Sigmoid colon (tissue), 6 donors: ENCODE measurements at regions not wholly inside any gene's neighbourhood (a gene's known extent, or its start where the extent isn't known, plus 50 kb on each side); places are given as distances from the start of the nearest gene placed in this dataset.
A peak's percentile ranks its signal among the peaks of the same experiment; 100 is the strongest.

ENCODE experiments used
- DNase-seq: peaks from one replicate; pipeline ENCODE4 v3.0.0-alpha.2; 2019
- H3K27ac ChIP-seq, 4 donors: fragments of 200-600 bp; sonication (generic); one replicate each; pipeline ENCODE4 v1.5.1; 2016 to 2019; ENCODE audit warnings: mild to moderate bottlenecking in 1 of 4
- H3K27me3 ChIP-seq, 3 donors: fragments of 200-600 bp; sonication (generic); one replicate each; pipeline ENCODE4 v1.5.1; 2019; ENCODE audit warnings: mild to moderate bottlenecking in 1 of 3
- H3K36me3 ChIP-seq, 4 donors: fragments of 200-600 bp; sonication (generic); one replicate each; pipeline ENCODE4 v1.5.1; 2016 to 2019
- H3K4me1 ChIP-seq, 4 donors: fragments of 200-600 bp; sonication (generic); one replicate each; pipeline ENCODE4 v1.5.1; 2017 to 2019
- H3K4me3 ChIP-seq, 4 donors: fragments of 200-600 bp; sonication (generic); one replicate each; pipeline ENCODE4 v1.5.1; 2017 to 2019; ENCODE audit warnings: mild to moderate bottlenecking in 2 of 4, moderate library complexity in 1 of 4
- H3K9me3 ChIP-seq, 4 donors: fragments of 200-600 bp in 3 of 4; sonication (generic) in 3 of 4; one replicate each; pipeline versions ENCODE4 v1.5.1 to v1.6.1; 2013 to 2019
- CTCF ChIP-seq, 4 experiments: fragments of 450-650 bp in 3 of 4; fragments of 200-600 bp in 1 of 4; IDR thresholded peaks; one replicate each; pipeline ENCODE4 v1.5.1; 2016 to 2019; ENCODE audit warnings: antibody characterized with exemption in 4 of 4, mild to moderate bottlenecking in 3 of 4, moderate library complexity in 2 of 4
- EP300 ChIP-seq, 4 donors: sonication (generic); formaldehyde crosslinking; IDR thresholded peaks; one replicate each; pipeline ENCODE4 v1.6.1; 2017; ENCODE audit warnings: antibody characterized with exemption in 4 of 4
- POLR2A ChIP-seq, 2 donors: fragments of 450-650 bp; IDR thresholded peaks; one replicate each; pipeline ENCODE4 v1.6.1; 2016; ENCODE audit warnings: antibody characterized with exemption in 2 of 2, mild to moderate bottlenecking in 2 of 2, moderate library complexity in 2 of 2
- POLR2AphosphoS5 ChIP-seq, 4 donors: sonication (generic); formaldehyde crosslinking; IDR thresholded peaks; one replicate each; pipeline ENCODE4 v1.6.1; 2017; ENCODE audit warnings: antibody characterized with exemption in 4 of 4
- WGBS, 2 donors: extraction: QIAGEN DNeasy Blood & Tissue Kit; methylation state at CpG; one replicate each; pipeline ENCODE4 v1.1.7; 2013; 5-methylcytosine and 5-hydroxymethylcytosine counted together
- intact Hi-C: fragments of 100-400 bp; cut with DNase I; formaldehyde crosslinking; loops from one replicate; pipeline ENCODE4 v1.15.1; 2023
- donor health status: healthy with polysubstance abuse.
- donor health status: healthy.

GRCh38 chr2:59588286-59588685 is 965.2 kb downstream of the BCL11A start:
- Histone ChIP-seq H3K4me3 (no peak overlapping the region), H3K36me3 (no peaks in the 10 kb centered on the region), H3K27me3 (no peaks in the 10 kb centered on the region), H3K4me1 (no peaks in the 10 kb centered on the region), H3K9me3 (no peaks in the 10 kb centered on the region), H3K27ac (no peak overlapping the region)
- WGBS, 2 donors, result 87 to 92% methylated on average over 5 of the region's 5 CpGs
- DNase-seq, result no peak
- TF ChIP-seq EP300 (IDR thresholded peaks at IDR 0.05) (no peak), POLR2A (IDR thresholded peaks at IDR 0.05) (no peak), CTCF (IDR thresholded peaks at IDR 0.05) (no peak), POLR2AphosphoS5 (IDR thresholded peaks at IDR 0.05) (no peak)
- intact Hi-C loops, result no loop called here

- WGBS, 2 donors, result 90 to 91% methylated on average over 1 of the region's 1 CpG
- intact Hi-C loops, result no loop called here
These were observed 967.3 kb downstream of the BCL11A start for GRCh38 chr2:59586176-59586575.

GRCh38 chr2:59585655-59586054 is 967.8 kb downstream of the BCL11A start:
- Histone ChIP-seq H3K4me3 (no peak overlapping the region), H3K4me1 (no peaks in the 10 kb centered on the region), H3K9me3 (no peaks in the 10 kb centered on the region), H3K36me3 (no peaks in the 10 kb centered on the region), H3K27me3 (no peaks in the 10 kb centered on the region), H3K27ac (no peak overlapping the region)
- no peak for DNase-seq
- intact Hi-C loops, result no loop called here
- WGBS, 2 donors, result 11 to 51% methylated on average over 6 of the region's 6 CpGs
- TF ChIP-seq CTCF (IDR thresholded peaks at IDR 0.05), result no peak
- TF ChIP-seq EP300 (IDR thresholded peaks at IDR 0.05), result no peak
- TF ChIP-seq POLR2AphosphoS5 (IDR thresholded peaks at IDR 0.05), result no peak
- no peak for TF ChIP-seq POLR2A (IDR thresholded peaks at IDR 0.05)

More at GRCh38 chr2:59586176-59586575, 967.3 kb downstream of the BCL11A start:
- no peak overlapping the region for H3K4me3 ChIP-seq
- H3K27ac ChIP-seq, result no peak overlapping the region
- no peak for TF ChIP-seq CTCF (IDR thresholded peaks at IDR 0.05)
- TF ChIP-seq POLR2AphosphoS5 (IDR thresholded peaks at IDR 0.05), result no peak
- TF ChIP-seq POLR2A (IDR thresholded peaks at IDR 0.05), result no peak
- TF ChIP-seq EP300 (IDR thresholded peaks at IDR 0.05), result no peak
- no peaks in the 10 kb centered on the region for H3K9me3 ChIP-seq
- no peaks in the 10 kb centered on the region for H3K27me3 ChIP-seq
- no peak for DNase-seq
- H3K36me3 ChIP-seq, result no peaks in the 10 kb centered on the region
- no peaks in the 10 kb centered on the region for H3K4me1 ChIP-seq

- WGBS, 2 donors, result 93 to 98% methylated on average over 1 of the region's 1 CpG
- Histone ChIP-seq H3K4me1 (no peaks in the 10 kb centered on the region), H3K27me3 (no peaks in the 10 kb centered on the region), H3K36me3 (no peaks in the 10 kb centered on the region), H3K27ac (no peak overlapping the region), H3K4me3 (no peak overlapping the region), H3K9me3 (no peaks in the 10 kb centered on the region)
- no peak for TF ChIP-seq POLR2AphosphoS5 (IDR thresholded peaks at IDR 0.05)
- peak in 1 of 4 experiments; percentile 15 for TF ChIP-seq CTCF (IDR thresholded peaks at IDR 0.05)
- no peak for DNase-seq
- intact Hi-C loops, result no loop called here
These were observed 968.5 kb downstream of the BCL11A start for GRCh38 chr2:59584958-59585357.

- Histone ChIP-seq H3K27me3 (no peaks in the 10 kb centered on the region), H3K9me3 (no peaks in the 10 kb centered on the region), H3K4me3 (no peak overlapping the region), H3K27ac (no peak overlapping the region), H3K4me1 (no peaks in the 10 kb centered on the region), H3K36me3 (no peaks in the 10 kb centered on the region)
- DNase-seq, result no peak
- whole genome bisulfite sequencing, 2 donors, result 94 to 96% methylated on average over 3 of the region's 3 CpGs
- intact Hi-C loops, result no loop called here
- TF ChIP-seq POLR2A (IDR thresholded peaks at IDR 0.05), result no peak
- TF ChIP-seq CTCF (IDR thresholded peaks at IDR 0.05), result no peak
- no peak for TF ChIP-seq EP300 (IDR thresholded peaks at IDR 0.05)
- no peak for TF ChIP-seq POLR2AphosphoS5 (IDR thresholded peaks at IDR 0.05)
These were observed 970.2 kb downstream of the BCL11A start for GRCh38 chr2:59583173-59583765.
